GM12891 (cell line): ENCODE measurements at regions not wholly inside any gene's neighbourhood (a gene's known extent, or its start where the extent isn't known, plus 50 kb on each side); places are given as distances from the start of the nearest gene placed in this dataset.

Experiments
- PAX5 ChIP-seq: IDR thresholded peaks from 2 replicates; pipeline ENCODE4 v1.6.1; 2011; ENCODE audit warnings: low read length, moderate library complexity, mild to moderate bottlenecking; ENCODE audit not compliant: insufficient read depth, severe bottlenecking
- POLR2A ChIP-seq: IDR thresholded peaks from 2 replicates; pipeline ENCODE4 v1.6.1; 2011; ENCODE audit warnings: low read depth, low read length, control low read depth
- POU2F2 ChIP-seq: IDR thresholded peaks from 2 replicates; pipeline ENCODE4 v1.6.1; 2011; ENCODE audit warnings: low read depth, mild to moderate bottlenecking, control low read depth, low read length, moderate library complexity

DNA sequence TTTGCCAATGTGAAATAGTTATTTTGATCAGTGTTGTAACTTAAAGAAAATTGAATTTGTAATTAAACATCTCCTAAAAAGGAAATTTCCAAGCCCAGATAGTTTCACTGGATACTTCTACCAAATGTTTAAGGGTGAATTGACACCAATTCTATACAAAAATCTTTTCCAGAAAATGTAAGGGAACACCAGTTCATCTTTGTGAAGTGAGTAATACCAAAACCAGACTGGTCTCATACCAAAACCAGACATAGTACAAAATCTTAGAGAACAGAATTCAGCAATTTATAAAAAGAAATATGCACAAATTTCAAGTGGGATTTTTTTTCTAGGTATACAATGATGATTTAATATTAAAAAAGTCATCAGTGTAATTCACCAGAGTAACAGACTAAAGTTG is 86.0 kb upstream of the ZNF32 start:
- TF ChIP-seq POLR2A: no peak
- no peak for TF ChIP-seq POU2F2
- TF ChIP-seq PAX5: no peak
